ENCODE measurements at regions not wholly inside any gene's neighbourhood (a gene's known extent, or its start where the extent isn't known, plus 50 kb on each side); places are given as distances from the start of the nearest gene placed in this dataset.
"Not testable (repeated sequence)": the region's sequence is repeated elsewhere in the genome, so short reads cannot be mapped to it uniquely, and the experiment has no call there.

GRCh38 chr11:64428693-64429092 is 69.7 kb downstream of the RPS6KA4 start:
- Histone ChIP-seq H3K4me3 (no peak overlapping the region), H3K27me3 (ENCODE audit: low read depth) (no peaks in the 10 kb centered on the region), H3K4me1 (no peaks in the 10 kb centered on the region), H3K36me3 (replicated peaks) (no peaks in the 10 kb centered on the region), H3K9me3 (no peaks in the 10 kb centered on the region)
- in situ Hi-C loops (cut with MboI; ENCODE audit: low sequenced_read_pairs) = no loop called here
- DNase-seq (ENCODE audit: low spot score in 2 of 2) = no peak

GRCh38 chr11:64429970-64430369 is 71.0 kb downstream of the RPS6KA4 start:
- no peak for DNase-seq (ENCODE audit: low spot score in 2 of 2)
- Histone ChIP-seq H3K4me3 (no peak overlapping the region), H3K9me3 (no peaks in the 10 kb centered on the region), H3K27me3 (ENCODE audit: low read depth) (no peaks in the 10 kb centered on the region), H3K36me3 (replicated peaks) (no peaks in the 10 kb centered on the region), H3K4me1 (no peaks in the 10 kb centered on the region)
- in situ Hi-C loops (cut with MboI; ENCODE audit: low sequenced_read_pairs) = no loop called here

- Histone ChIP-seq H3K4me1 (no peaks in the 10 kb centered on the region), H3K27me3 (ENCODE audit: low read depth) (peaks cover 6% of the 10 kb centered on the region)
- in situ Hi-C loops (cut with MboI; ENCODE audit: low sequenced_read_pairs) = no loop called here
Measured at GRCh38 chr11:64430645-64431044, 71.7 kb downstream of the RPS6KA4 start.

GRCh38 chr11:64436000-64436399 is 77.0 kb downstream of the RPS6KA4 start:
- Histone ChIP-seq H3K36me3 (replicated peaks) (no peaks in the 10 kb centered on the region), H3K4me3 (no peak overlapping the region), H3K9me3 (no peaks in the 10 kb centered on the region), H3K27me3 (ENCODE audit: low read depth) (peaks cover 32% of the 10 kb centered on the region), H3K4me1 (no peaks in the 10 kb centered on the region)
- in situ Hi-C loops (cut with MboI; ENCODE audit: low sequenced_read_pairs) = no loop called here
- no peak for DNase-seq (ENCODE audit: low spot score in 2 of 2)

More at GRCh38 chr11:64430645-64431044, 71.7 kb downstream of the RPS6KA4 start:
- no peaks in the 10 kb centered on the region for H3K9me3 ChIP-seq
- DNase-seq (ENCODE audit: low spot score in 2 of 2) = no peak
- no peak overlapping the region for H3K4me3 ChIP-seq
- H3K36me3 ChIP-seq (replicated peaks) = no peaks in the 10 kb centered on the region

- no peak for DNase-seq (ENCODE audit: low spot score in 2 of 2)
- Histone ChIP-seq H3K4me1 (no peaks in the 10 kb centered on the region), H3K36me3 (replicated peaks) (no peaks in the 10 kb centered on the region), H3K4me3 (no peak overlapping the region), H3K9me3 (no peaks in the 10 kb centered on the region), H3K27me3 (ENCODE audit: low read depth) (peaks cover 41% of the 10 kb centered on the region)
- in situ Hi-C loops (cut with MboI; ENCODE audit: low sequenced_read_pairs) = no loop called here
Measured at GRCh38 chr11:64437426-64437825, 78.5 kb downstream of the RPS6KA4 start.

- H3K27me3 ChIP-seq (ENCODE audit: low read depth) = peaks cover 45% of the 10 kb centered on the region
- H3K4me1 ChIP-seq = no peaks in the 10 kb centered on the region
- no peak overlapping the region for H3K4me3 ChIP-seq
- no peaks in the 10 kb centered on the region for H3K36me3 ChIP-seq (replicated peaks)
- DNase-seq (ENCODE audit: low spot score in 2 of 2) = no peak
- H3K9me3 ChIP-seq = no peaks in the 10 kb centered on the region
- in situ Hi-C loops (cut with MboI; ENCODE audit: low sequenced_read_pairs) = no loop called here
Measured at GRCh38 chr11:64438986-64439771, 80.2 kb downstream of the RPS6KA4 start.

- H3K36me3 ChIP-seq (replicated peaks); DNase-seq (ENCODE audit: low spot score in 2 of 2); H3K4me1 ChIP-seq; H3K4me3 ChIP-seq; in situ Hi-C loops (cut with MboI; ENCODE audit: low sequenced_read_pairs); H3K9me3 ChIP-seq: not testable (repeated sequence)
- peaks cover 45% of the 10 kb centered on the region for H3K27me3 ChIP-seq (ENCODE audit: low read depth)
Measured at GRCh38 chr11:64439772-64440491, 81.0 kb downstream of the RPS6KA4 start.

- in situ Hi-C loops (cut with MboI; ENCODE audit: low sequenced_read_pairs) = no loop called here
- Histone ChIP-seq H3K27me3 (ENCODE audit: low read depth) (peaks cover 34% of the 10 kb centered on the region), H3K9me3 (no peaks in the 10 kb centered on the region), H3K4me1 (no peaks in the 10 kb centered on the region), H3K4me3 (no peak overlapping the region), H3K36me3 (replicated peaks) (no peaks in the 10 kb centered on the region)
- DNase-seq (ENCODE audit: low spot score in 2 of 2) = no peak
Measured at GRCh38 chr11:64441127-64441526, 82.2 kb downstream of the RPS6KA4 start.

- in situ Hi-C loops (cut with MboI; ENCODE audit: low sequenced_read_pairs) = no loop called here
- Histone ChIP-seq H3K4me3 (no peak overlapping the region), H3K36me3 (replicated peaks) (no peaks in the 10 kb centered on the region), H3K9me3 (no peaks in the 10 kb centered on the region), H3K4me1 (no peaks in the 10 kb centered on the region), H3K27me3 (ENCODE audit: low read depth) (peaks cover 18% of the 10 kb centered on the region)
- no peak for DNase-seq (ENCODE audit: low spot score in 2 of 2)
Measured at GRCh38 chr11:64443001-64443400, 84.0 kb downstream of the RPS6KA4 start.

GRCh38 chr11:64444838-64445441 is 86.0 kb downstream of the RPS6KA4 start:
- in situ Hi-C loops (cut with MboI; ENCODE audit: low sequenced_read_pairs) = no loop called here

GRCh38 chr11:64445651-64446050 is 86.7 kb downstream of the RPS6KA4 start:
- Histone ChIP-seq H3K36me3 (replicated peaks) (no peaks in the 10 kb centered on the region), H3K9me3 (no peaks in the 10 kb centered on the region), H3K27me3 (ENCODE audit: low read depth) (peaks cover 13% of the 10 kb centered on the region), H3K4me3 (no peak overlapping the region), H3K4me1 (peaks cover 9% of the 10 kb centered on the region)
- in situ Hi-C loops (cut with MboI; ENCODE audit: low sequenced_read_pairs) = no loop called here
- DNase-seq (ENCODE audit: low spot score in 2 of 2) = no peak

More at GRCh38 chr11:64444838-64445441, 86.0 kb downstream of the RPS6KA4 start:
- H3K36me3 ChIP-seq (replicated peaks) = no peaks in the 10 kb centered on the region
- no peak overlapping the region for H3K4me3 ChIP-seq
- H3K9me3 ChIP-seq = no peaks in the 10 kb centered on the region
- peaks cover 9% of the 10 kb centered on the region for H3K4me1 ChIP-seq
- peak in 1 of 2 experiments; percentile 42 for DNase-seq (ENCODE audit: low spot score in 2 of 2)
- peaks cover 13% of the 10 kb centered on the region for H3K27me3 ChIP-seq (ENCODE audit: low read depth)

GRCh38 chr11:64447831-64448598 is 89.1 kb downstream of the RPS6KA4 start:
- DNase-seq (ENCODE audit: low spot score in 2 of 2) = no peak
- no peak overlapping the region for H3K4me3 ChIP-seq
- no peaks in the 10 kb centered on the region for H3K9me3 ChIP-seq
- in situ Hi-C loops (cut with MboI; ENCODE audit: low sequenced_read_pairs) = no loop called here
- H3K36me3 ChIP-seq (replicated peaks) = no peaks in the 10 kb centered on the region
- H3K4me1 ChIP-seq = peaks cover 9% of the 10 kb centered on the region
- peaks cover under 1% of the 10 kb centered on the region; the same call in 1 of the 2 replicates for H3K27me3 ChIP-seq (ENCODE audit: low read depth)

- DNase-seq (ENCODE audit: low spot score in 2 of 2) = peak; percentile 67 to 93
- H3K27me3 ChIP-seq (ENCODE audit: low read depth) = no peaks in the 10 kb centered on the region
- no peaks in the 10 kb centered on the region for H3K9me3 ChIP-seq
- no peaks in the 10 kb centered on the region for H3K36me3 ChIP-seq (replicated peaks)
- peak overlapping the region; percentile 11 for H3K4me3 ChIP-seq
- in situ Hi-C loops (cut with MboI; ENCODE audit: low sequenced_read_pairs) = no loop called here
- peaks cover 9% of the 10 kb centered on the region for H3K4me1 ChIP-seq
Measured at GRCh38 chr11:64448599-64449380, 89.8 kb downstream of the RPS6KA4 start.

Data from HAP-1 (cell line).